Mucosa of descending colon (tissue), 3 donors: ENCODE measurements at regions not wholly inside any gene's neighbourhood (a gene's known extent, or its start where the extent isn't known, plus 50 kb on each side); places are given as distances from the start of the nearest gene placed in this dataset.

Experiments
- ATAC-seq: fragments of 200-7000 bp; cut with Tn5 transposase; one replicate; pipeline ENCODE4 v1.9.1; 2020; ENCODE audit warnings: mild to moderate bottlenecking, moderate library complexity
- DNase-seq, 3 donors: peaks; one replicate each; pipeline ENCODE4 v3.0.0-alpha.2; 2020
- H3K36me3 ChIP-seq: fragments of 200-600 bp; one replicate; pipeline ENCODE4 v1.8.0; 2021; ENCODE audit warnings: low read depth, mild to moderate bottlenecking
- H3K4me1 ChIP-seq: fragments of 200-600 bp; one replicate; pipeline ENCODE4 v1.8.0; 2021; ENCODE audit warnings: low read depth, mild to moderate bottlenecking
- H3K4me3 ChIP-seq: fragments of 200-600 bp; one replicate; pipeline ENCODE4 v1.8.0; 2021; ENCODE audit warnings: mild to moderate bottlenecking
- H3K9me3 ChIP-seq: fragments of 200-600 bp; one replicate; pipeline ENCODE4 v1.8.0; 2021; ENCODE audit warnings: mild to moderate bottlenecking
- intact Hi-C, 2 donors: fragments of 100-400 bp; cut with DNase I in 1 of 2; cut with micrococcal nuclease in 1 of 2; formaldehyde crosslinking; loops; one replicate each; pipeline versions ENCODE4 v1.11.0 to v1.11.1; 2022; cut with DNase I, micrococcal nuclease
- TF ChIP-seq, protein P1 (sequence below): fragments of 200-600 bp; IDR thresholded peaks from one replicate; pipeline ENCODE4 v1.8.0; 2022; ENCODE audit warnings: antibody characterized with exemption, mild to moderate bottlenecking
- donor health status: DM: no; HTN: no; CAD: no; lungs with moderate emphysema.
- donor health status: DM: no; HTN: no; CAD: no.
- donor health status: DM: no; HTN: yes; CAD: no.

DNA sequence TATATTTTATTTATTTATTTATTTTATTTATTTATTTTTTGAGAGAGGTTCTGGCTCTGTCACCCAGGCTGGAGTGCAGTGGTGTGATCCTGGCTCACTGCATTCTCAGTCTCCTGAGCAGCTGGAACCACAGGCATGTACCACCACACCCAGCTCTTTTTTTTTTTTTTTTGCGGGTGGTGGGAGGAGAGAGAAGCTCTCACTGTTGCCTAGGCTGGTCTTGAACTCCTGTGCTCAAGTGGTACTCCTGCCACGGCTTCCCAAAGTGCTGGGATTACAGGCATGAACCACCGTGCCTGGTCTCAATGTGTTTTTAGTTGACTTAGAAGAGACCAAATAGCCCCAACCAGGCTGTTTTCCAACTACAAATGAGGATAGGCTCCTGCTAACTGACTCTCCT is 80.7 kb downstream of the PDCL3 start:
- ATAC-seq (no peak), DNase-seq (no peak)
- TF ChIP-seq, protein P1, sequence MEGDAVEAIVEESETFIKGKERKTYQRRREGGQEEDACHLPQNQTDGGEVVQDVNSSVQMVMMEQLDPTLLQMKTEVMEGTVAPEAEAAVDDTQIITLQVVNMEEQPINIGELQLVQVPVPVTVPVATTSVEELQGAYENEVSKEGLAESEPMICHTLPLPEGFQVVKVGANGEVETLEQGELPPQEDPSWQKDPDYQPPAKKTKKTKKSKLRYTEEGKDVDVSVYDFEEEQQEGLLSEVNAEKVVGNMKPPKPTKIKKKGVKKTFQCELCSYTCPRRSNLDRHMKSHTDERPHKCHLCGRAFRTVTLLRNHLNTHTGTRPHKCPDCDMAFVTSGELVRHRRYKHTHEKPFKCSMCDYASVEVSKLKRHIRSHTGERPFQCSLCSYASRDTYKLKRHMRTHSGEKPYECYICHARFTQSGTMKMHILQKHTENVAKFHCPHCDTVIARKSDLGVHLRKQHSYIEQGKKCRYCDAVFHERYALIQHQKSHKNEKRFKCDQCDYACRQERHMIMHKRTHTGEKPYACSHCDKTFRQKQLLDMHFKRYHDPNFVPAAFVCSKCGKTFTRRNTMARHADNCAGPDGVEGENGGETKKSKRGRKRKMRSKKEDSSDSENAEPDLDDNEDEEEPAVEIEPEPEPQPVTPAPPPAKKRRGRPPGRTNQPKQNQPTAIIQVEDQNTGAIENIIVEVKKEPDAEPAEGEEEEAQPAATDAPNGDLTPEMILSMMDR, result no peak

DNA sequence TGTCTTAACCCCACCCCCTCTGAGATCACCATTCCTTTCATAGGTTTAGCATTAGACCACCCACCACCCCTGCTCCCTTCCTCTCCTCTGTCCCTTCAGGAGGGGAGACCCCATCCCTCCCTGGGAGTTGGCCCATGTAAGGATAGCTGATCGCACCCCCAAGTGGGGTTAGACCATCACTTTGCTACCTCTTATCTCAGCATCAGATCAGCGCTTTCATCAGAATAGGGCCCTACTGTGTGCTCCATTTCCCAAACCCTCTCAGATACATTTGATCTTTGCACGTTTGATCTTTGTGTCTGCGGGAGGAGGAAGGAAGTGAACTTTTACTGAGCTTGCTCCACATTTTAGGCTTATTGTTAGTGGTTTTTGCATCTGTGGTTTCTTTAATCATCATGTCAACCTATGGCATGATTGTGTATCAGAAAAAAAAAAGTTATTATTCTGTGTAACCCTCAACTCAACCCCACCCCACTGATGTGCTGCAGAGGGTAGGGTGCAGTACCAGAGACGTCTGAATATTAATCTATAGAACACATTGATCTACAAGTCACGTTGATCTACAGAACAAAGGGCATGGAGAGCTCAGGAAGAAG is 81.2 kb downstream of the PDCL3 start:
- Histone ChIP-seq H3K4me3 (no peak overlapping the region), H3K36me3 (no peaks in the 10 kb centered on the region), H3K9me3 (no peaks in the 10 kb centered on the region), H3K4me1 (no peaks in the 10 kb centered on the region)
- ATAC-seq (peak; percentile 51), DNase-seq (no peak)
- TF ChIP-seq, protein P1, result no peak
- intact Hi-C loops, result no loop called here

More for the DNA sequence above, 80.7 kb downstream of the PDCL3 start:
- H3K36me3 ChIP-seq, result no peaks in the 10 kb centered on the region
- H3K4me1 ChIP-seq, result no peaks in the 10 kb centered on the region
- H3K9me3 ChIP-seq, result no peaks in the 10 kb centered on the region
- H3K4me3 ChIP-seq, result no peak overlapping the region
- intact Hi-C loops, result no loop called here

DNA sequence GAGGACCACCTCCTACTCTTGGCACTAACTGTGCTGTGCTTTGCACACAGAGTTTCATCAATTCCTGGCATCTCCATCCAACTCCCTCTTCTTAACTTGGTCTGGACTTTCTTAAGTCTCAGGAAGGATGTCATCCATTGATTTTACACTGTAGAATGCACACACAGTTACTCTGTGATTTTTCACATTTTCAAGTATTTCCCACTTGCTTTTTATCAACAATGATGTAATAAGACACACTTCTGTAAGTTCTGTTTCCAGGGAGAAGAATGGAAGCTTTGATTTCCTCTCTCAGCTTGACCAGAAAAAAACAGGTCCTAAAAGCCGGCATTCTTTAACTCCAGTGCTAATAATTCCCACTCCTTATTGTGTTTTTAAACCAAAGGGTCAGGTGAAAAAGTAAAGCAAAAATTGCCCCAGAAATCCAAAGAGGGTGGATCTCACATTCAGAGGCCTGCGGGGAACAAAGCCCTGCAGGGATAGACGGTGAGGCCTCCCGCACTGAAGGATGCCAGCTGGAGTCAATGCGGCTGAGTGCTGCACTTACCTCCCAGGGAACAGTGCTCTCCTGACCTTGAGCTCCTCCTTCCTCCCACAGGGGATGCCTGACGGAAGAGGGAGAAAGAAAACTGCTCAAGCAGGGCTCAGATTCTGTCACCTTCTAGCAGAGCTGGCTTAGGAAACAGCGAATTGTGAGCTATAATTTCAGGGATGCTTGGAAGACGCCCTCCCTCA is 83.1 kb downstream of the PDCL3 start:
- no peaks in the 10 kb centered on the region for H3K36me3 ChIP-seq
- ATAC-seq, result no peak
- no peak overlapping the region for H3K4me3 ChIP-seq
- intact Hi-C loops, result no loop called here
- H3K9me3 ChIP-seq, result no peaks in the 10 kb centered on the region
- no peak for DNase-seq
- TF ChIP-seq, protein P1, result no peak
- no peaks in the 10 kb centered on the region for H3K4me1 ChIP-seq

DNA sequence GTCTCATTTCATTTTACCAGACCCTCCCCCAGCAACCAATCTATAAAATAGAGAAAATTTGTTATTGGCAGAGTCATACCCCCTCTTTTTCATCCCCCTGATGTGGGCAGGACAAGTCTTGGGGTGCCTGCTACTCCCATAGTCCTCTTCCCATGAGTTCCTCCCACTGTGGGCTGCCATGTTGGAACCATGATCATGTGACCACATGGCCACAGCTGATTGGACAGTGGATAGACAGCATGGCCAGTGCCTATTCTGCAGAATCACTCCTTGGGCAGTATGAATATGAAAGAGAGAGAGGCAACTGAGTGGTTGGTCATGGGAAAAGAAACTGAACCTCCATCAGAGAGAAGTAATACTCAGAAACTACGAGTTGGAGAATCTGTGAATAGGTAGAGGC is 84.9 kb downstream of the PDCL3 start:
- no peaks in the 10 kb centered on the region for H3K4me1 ChIP-seq
- DNase-seq (no peak), ATAC-seq (no peak)
- H3K9me3 ChIP-seq, result no peaks in the 10 kb centered on the region
- intact Hi-C loops, result no loop called here
- H3K36me3 ChIP-seq, result no peaks in the 10 kb centered on the region
- TF ChIP-seq, protein P1, result no peak
- no peak overlapping the region for H3K4me3 ChIP-seq

DNA sequence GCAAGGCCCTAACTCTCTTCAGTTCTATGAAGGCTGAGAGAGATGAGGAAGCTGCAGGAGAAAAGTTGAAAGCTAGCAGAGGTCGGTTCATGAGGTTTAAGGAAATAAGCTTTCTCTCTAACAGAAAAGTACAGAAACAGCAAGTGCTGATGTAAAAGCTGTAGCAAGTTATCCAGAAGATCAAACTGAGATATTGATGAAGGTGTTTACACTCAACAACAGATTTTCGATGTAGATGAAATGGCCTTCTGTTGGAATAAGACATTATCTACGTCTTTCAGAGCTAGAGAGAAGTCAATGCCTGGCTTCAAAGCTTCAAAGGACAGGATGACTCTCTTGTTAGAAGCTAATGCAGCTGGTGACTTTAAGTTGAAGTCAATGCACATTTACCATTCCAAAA is 87.4 kb downstream of the PDCL3 start:
- DNase-seq (no peak), ATAC-seq (no peak)
- Histone ChIP-seq H3K4me1 (no peaks in the 10 kb centered on the region), H3K36me3 (no peaks in the 10 kb centered on the region), H3K4me3 (no peak overlapping the region), H3K9me3 (no peaks in the 10 kb centered on the region)
- intact Hi-C loops, result no loop called here
- TF ChIP-seq, protein P1, result no peak
